Tibial nerve (tissue), 3 donors: ENCODE measurements at regions not wholly inside any gene's neighbourhood (a gene's known extent, or its start where the extent isn't known, plus 50 kb on each side); places are given as distances from the start of the nearest gene placed in this dataset.

Source experiments
- CTCF ChIP-seq, 5 experiments: fragments of 200-600 bp in 3 of 5; fragments of 450-650 bp in 2 of 5; sonication (generic) in 3 of 5; IDR thresholded peaks; one replicate each; pipeline ENCODE4 v1.5.1; 2016 to 2019; ENCODE audit warnings: antibody characterized with exemption in 5 of 5, mild to moderate bottlenecking in 3 of 5, moderate library complexity in 2 of 5
- POLR2A ChIP-seq, 2 donors: fragments of 450-650 bp; IDR thresholded peaks; one replicate each; pipeline ENCODE4 v1.6.1; 2017; ENCODE audit warnings: antibody characterized with exemption in 2 of 2, mild to moderate bottlenecking in 2 of 2, moderate library complexity in 2 of 2

GRCh38 chr7:86152926-86153325 lies 490.8 kb upstream of the GRM3 start:
- TF ChIP-seq CTCF (IDR thresholded peaks at IDR 0.05) (no peak), POLR2A (IDR thresholded peaks at IDR 0.05) (no peak)
